ENCODE measurements at regions not wholly inside any gene's neighbourhood (a gene's known extent, or its start where the extent isn't known, plus 50 kb on each side); places are given as distances from the start of the nearest gene placed in this dataset.

- no peaks in the 10 kb centered on the region for H3K27me3 Mint-ChIP-seq (ENCODE audit: low read depth)
- peaks cover 9% of the 10 kb centered on the region for H3K4me1 Mint-ChIP-seq
- no peak for DNase-seq (ENCODE audit: low spot score in 2 of 2, unreplicated experiment in 2 of 2)
- no peak overlapping the region for H3K27ac Mint-ChIP-seq
- no peaks in the 10 kb centered on the region for H3K36me3 Mint-ChIP-seq
- H3K4me3 Mint-ChIP-seq = no peak overlapping the region
- no peaks in the 10 kb centered on the region for H3K9me3 Mint-ChIP-seq
- no peak for TF ChIP-seq CTCF (IDR thresholded peaks at IDR 0.05; ENCODE audit: unreplicated experiment)
These were observed 178.7 kb upstream of the DPYD start for GRCh38 chr1:98099501-98099900.

- H3K27ac Mint-ChIP-seq = no peak overlapping the region
- H3K4me3 Mint-ChIP-seq = no peak overlapping the region
- H3K36me3 Mint-ChIP-seq = no peaks in the 10 kb centered on the region
- no peak for TF ChIP-seq CTCF (IDR thresholded peaks at IDR 0.05; ENCODE audit: unreplicated experiment)
- no peaks in the 10 kb centered on the region for H3K9me3 Mint-ChIP-seq
- no peaks in the 10 kb centered on the region for H3K27me3 Mint-ChIP-seq (ENCODE audit: low read depth)
- peaks cover 9% of the 10 kb centered on the region for H3K4me1 Mint-ChIP-seq
- DNase-seq (ENCODE audit: low spot score in 2 of 2, unreplicated experiment in 2 of 2) = no peak
These were observed 177.6 kb upstream of the DPYD start for GRCh38 chr1:98098473-98098872.

- no peaks in the 10 kb centered on the region for H3K4me1 Mint-ChIP-seq
- H3K36me3 Mint-ChIP-seq = no peaks in the 10 kb centered on the region
- no peak overlapping the region for H3K4me3 Mint-ChIP-seq
- H3K27ac Mint-ChIP-seq = no peak overlapping the region
- DNase-seq (ENCODE audit: low spot score in 2 of 2, unreplicated experiment in 2 of 2) = no peak
- no peak for TF ChIP-seq CTCF (IDR thresholded peaks at IDR 0.05; ENCODE audit: unreplicated experiment)
- H3K9me3 Mint-ChIP-seq = peaks cover 5% of the 10 kb centered on the region
- no peaks in the 10 kb centered on the region for H3K27me3 Mint-ChIP-seq (ENCODE audit: low read depth)
These were observed 169.5 kb upstream of the DPYD start for GRCh38 chr1:98090351-98090750.

GRCh38 chr1:98088381-98088780 is 167.5 kb upstream of the DPYD start:
- no peak overlapping the region for H3K4me3 Mint-ChIP-seq
- H3K27ac Mint-ChIP-seq = no peak overlapping the region
- peaks cover 5% of the 10 kb centered on the region for H3K9me3 Mint-ChIP-seq
- no peaks in the 10 kb centered on the region for H3K27me3 Mint-ChIP-seq (ENCODE audit: low read depth)
- no peak for TF ChIP-seq CTCF (IDR thresholded peaks at IDR 0.05; ENCODE audit: unreplicated experiment)
- DNase-seq (ENCODE audit: low spot score in 2 of 2, unreplicated experiment in 2 of 2) = no peak
- no peaks in the 10 kb centered on the region for H3K4me1 Mint-ChIP-seq
- no peaks in the 10 kb centered on the region for H3K36me3 Mint-ChIP-seq

GRCh38 chr1:98086796-98087441 is 166.1 kb upstream of the DPYD start:
- no peaks in the 10 kb centered on the region for H3K4me1 Mint-ChIP-seq
- H3K4me3 Mint-ChIP-seq = no peak overlapping the region
- TF ChIP-seq CTCF (IDR thresholded peaks at IDR 0.05; ENCODE audit: unreplicated experiment) = no peak
- no peaks in the 10 kb centered on the region for H3K36me3 Mint-ChIP-seq
- peaks cover 5% of the 10 kb centered on the region for H3K9me3 Mint-ChIP-seq
- H3K27me3 Mint-ChIP-seq (ENCODE audit: low read depth) = no peaks in the 10 kb centered on the region
- no peak overlapping the region for H3K27ac Mint-ChIP-seq
- no peak for DNase-seq (ENCODE audit: low spot score in 2 of 2, unreplicated experiment in 2 of 2)

- H3K36me3 Mint-ChIP-seq = no peaks in the 10 kb centered on the region
- H3K9me3 Mint-ChIP-seq = peaks cover 5% of the 10 kb centered on the region
- DNase-seq (ENCODE audit: low spot score in 2 of 2, unreplicated experiment in 2 of 2) = no peak
- no peaks in the 10 kb centered on the region for H3K27me3 Mint-ChIP-seq (ENCODE audit: low read depth)
- no peak overlapping the region for H3K27ac Mint-ChIP-seq
- no peak overlapping the region for H3K4me3 Mint-ChIP-seq
- TF ChIP-seq CTCF (IDR thresholded peaks at IDR 0.05; ENCODE audit: unreplicated experiment) = no peak
- peaks cover 1% of the 10 kb centered on the region for H3K4me1 Mint-ChIP-seq
These were observed 165.3 kb upstream of the DPYD start for GRCh38 chr1:98086156-98086555.

Data from mesothelial cell of epicardium (in vitro differentiated cells).